Fibroblast of the aortic adventitia (primary cell): ENCODE measurements at regions not wholly inside any gene's neighbourhood (a gene's known extent, or its start where the extent isn't known, plus 50 kb on each side); places are given as distances from the start of the nearest gene placed in this dataset.

ENCODE experiments used
- DNase-seq: peaks from one replicate; pipeline ENCODE4 v3.0.0-alpha.2; 2010; ENCODE audit warnings: low read depth
- H3K4me3 ChIP-seq: 2 replicates; pipeline ENCODE4 v1.5.1; 2011; ENCODE audit warnings: low read depth, mild to moderate bottlenecking, control low read depth, low read length, moderate library complexity
- CTCF ChIP-seq: IDR thresholded peaks from 2 replicates; pipeline ENCODE4 v1.5.1; 2011; ENCODE audit warnings: mild to moderate bottlenecking, low read length, control low read depth, inconsistent platforms; ENCODE audit not compliant: insufficient read depth

GRCh38 chr2:19209575-19210341 lies 148.7 kb downstream of the OSR1 start:
- DNase-seq = no peak
- no peak overlapping the region for H3K4me3 ChIP-seq
- TF ChIP-seq CTCF = no peak

GRCh38 chr2:19208479-19209199 lies 149.8 kb downstream of the OSR1 start:
- no peak overlapping the region for H3K4me3 ChIP-seq
- DNase-seq = no peak
- no peak for TF ChIP-seq CTCF

DNA sequence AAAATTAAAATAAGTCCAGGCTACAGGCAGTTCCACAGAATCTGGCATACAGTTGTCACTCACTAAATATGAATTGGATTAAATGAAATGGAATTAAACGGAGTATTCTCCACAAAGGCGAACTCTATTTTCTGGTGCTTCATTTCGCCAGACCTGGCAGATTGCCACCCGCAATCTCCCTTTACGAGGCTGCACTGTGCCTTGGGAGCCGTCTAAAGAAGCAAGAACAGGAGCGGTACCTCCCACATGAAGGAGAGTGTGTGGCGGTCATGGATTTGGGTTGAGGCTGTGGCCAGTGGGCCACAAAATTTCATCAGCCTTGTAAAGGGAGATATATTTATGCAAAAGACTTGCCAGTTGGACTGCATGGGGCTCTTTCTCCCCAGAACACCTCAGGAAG lies 151.0 kb downstream of the OSR1 start:
- TF ChIP-seq CTCF = no peak
- no peak for DNase-seq
- H3K4me3 ChIP-seq = no peak overlapping the region

- no peak for TF ChIP-seq CTCF
- no peak overlapping the region for H3K4me3 ChIP-seq
- no peak for DNase-seq
Observed at GRCh38 chr2:19205983-19206533, 152.4 kb downstream of the OSR1 start.

GRCh38 chr2:19203866-19204265 lies 154.6 kb downstream of the OSR1 start:
- DNase-seq = no peak
- H3K4me3 ChIP-seq = no peak overlapping the region
- no peak for TF ChIP-seq CTCF

- TF ChIP-seq CTCF = no peak
- H3K4me3 ChIP-seq = no peak overlapping the region
- DNase-seq = no peak
Observed at GRCh38 chr2:19201911-19202462, 156.4 kb downstream of the OSR1 start.
